ENCODE measurements at regions not wholly inside any gene's neighbourhood (a gene's known extent, or its start where the extent isn't known, plus 50 kb on each side); places are given as distances from the start of the nearest gene placed in this dataset.

DNA sequence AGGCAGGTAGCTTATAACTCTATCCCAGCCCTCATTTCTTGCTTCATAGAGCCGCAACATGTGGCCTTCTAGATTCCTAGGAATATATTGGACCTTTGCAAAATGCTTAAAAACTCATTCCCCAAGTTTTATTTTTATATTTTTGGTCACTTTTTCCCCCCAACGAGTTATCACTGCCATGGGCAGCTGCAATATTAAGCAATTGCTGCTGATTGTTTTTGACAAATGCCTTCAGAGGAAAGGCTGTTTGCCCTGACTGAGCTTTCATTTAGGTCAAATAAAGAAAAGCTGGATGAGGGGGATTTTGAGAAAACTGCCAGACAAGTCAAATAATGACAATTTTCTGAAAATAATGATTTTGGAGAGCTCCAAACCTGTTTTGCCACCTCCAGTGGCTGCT is 976.9 kb upstream of the MBL2 start:
- DNase-seq (ENCODE audit: extremely low spot score, insufficient read length, low read depth), result no peak
- FAIRE-seq, result no peak

DNA sequence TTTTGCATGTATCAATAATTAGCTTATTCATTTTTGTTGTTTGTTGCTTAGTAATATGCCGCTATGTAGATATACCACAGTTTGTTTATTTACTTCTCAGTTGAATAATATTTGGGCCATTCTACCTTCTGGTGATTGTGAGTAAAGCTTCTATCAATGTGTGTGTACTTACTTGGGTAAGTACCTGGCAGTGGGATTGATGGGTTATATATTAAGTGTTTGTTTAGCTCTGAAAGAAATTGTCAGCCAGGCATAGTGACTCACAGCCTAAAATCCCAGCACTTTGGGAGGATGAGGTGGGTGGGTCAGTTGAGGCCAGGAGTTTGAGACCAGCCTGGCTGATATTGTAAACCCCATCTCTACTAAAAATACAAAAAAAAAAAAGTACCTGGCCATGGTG is 975.7 kb upstream of the MBL2 start:
- DNase-seq (ENCODE audit: extremely low spot score, insufficient read length, low read depth) (no peak), FAIRE-seq (no peak)

DNA sequence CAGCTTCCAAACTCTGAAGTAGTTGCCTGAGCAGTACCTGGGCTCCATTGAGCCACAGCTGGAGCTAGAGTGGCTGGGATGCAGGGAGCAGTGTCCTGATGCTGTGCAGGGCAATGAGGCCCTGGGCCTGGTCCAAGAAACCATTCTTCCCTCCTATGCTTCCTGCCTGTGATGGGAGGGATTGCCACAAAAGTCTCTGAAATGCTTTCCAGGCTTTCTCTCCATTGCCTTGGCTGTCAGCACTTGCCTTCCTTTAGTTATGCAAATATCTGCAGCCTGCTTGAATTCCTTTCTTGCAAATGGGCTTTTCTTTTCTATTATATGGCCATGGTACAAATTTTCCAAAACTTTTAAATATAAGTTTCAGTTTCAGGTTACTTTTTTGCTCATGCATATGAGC is 972.2 kb upstream of the MBL2 start:
- DNase-seq (ENCODE audit: extremely low spot score, insufficient read length, low read depth) (no peak), FAIRE-seq (no peak)

DNA sequence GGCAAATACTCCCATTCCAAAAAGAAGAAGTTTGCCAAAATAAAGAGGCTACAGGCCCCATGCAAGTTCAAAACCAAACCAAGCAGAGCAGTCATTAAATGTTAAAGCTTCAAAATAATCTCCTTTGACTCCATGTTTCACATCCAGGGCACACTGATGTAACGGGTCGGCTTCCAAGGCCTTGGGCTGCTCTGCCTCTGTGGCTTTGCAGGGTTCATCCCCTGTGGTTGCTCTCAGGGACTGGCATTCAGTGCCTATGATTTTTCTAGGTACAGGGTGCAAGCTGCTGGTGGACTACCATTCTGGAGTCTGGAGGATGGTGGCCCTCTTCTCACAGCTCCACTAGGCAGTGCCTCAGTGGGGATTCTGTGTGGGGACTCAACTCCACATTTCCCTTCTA is 971.6 kb upstream of the MBL2 start:
- FAIRE-seq, result no peak
- DNase-seq (ENCODE audit: extremely low spot score, insufficient read length, low read depth), result no peak

DNA sequence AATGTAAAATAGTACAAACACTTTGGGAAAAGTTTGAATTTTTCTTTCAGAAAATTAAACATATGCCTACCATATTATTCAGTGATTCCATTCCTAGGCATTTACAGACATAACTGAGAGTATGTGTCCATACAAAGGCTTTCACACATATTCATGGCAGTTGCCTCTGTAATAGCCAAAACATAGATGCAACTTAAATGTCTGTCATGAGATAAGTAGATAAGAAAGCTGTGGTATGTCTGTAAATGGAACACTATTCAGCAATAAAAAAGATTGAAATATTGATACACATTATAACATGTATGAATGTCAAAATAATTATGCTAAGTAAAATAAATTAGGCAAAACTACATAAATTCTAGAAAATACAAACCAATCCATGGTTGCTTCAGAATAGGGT is 964.5 kb upstream of the MBL2 start:
- no peak for FAIRE-seq
- DNase-seq (ENCODE audit: extremely low spot score, insufficient read length, low read depth), result no peak

DNA sequence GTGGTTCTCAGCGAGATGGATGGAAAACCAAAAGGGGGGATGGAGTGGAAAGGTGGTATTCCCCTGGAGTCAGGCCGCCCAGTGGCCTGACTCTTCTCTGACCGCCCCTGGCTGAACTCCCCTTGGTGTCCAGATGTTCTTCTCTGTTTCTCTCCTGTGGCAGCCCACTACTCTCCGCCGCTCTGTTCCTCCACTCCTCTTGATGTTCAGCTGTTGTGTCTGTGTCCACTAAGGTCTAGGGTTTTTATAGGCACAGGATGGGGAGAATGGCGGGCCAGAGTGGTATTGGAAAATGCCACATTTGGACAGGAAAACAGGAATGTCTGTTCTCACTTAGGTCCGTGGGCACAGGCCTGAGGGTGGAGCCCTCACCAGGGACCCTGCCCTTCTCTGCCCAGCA is 954.3 kb upstream of the MBL2 start:
- FAIRE-seq (no peak), DNase-seq (ENCODE audit: extremely low spot score, insufficient read length, low read depth) (no peak)

DNA sequence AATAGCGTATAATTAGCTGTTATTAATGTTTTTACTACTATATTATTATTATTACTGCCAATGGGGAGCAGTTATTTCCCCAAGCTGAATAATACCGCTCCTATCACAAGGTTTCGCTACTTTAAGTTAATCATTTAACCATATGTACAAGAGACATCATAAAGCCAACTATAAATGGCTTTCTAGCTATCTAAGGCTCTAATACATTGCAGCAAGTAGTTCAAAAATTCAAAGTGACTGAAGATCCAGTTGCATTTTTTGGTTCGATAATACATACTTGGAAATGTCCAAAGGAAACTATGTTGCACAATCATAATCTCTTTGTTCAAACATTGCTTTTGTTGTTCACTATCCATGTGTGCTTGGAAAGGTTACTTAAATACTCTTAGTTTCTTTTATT is 952.0 kb upstream of the MBL2 start:
- DNase-seq (ENCODE audit: extremely low spot score, insufficient read length, low read depth) (no peak), FAIRE-seq (no peak)

DNA sequence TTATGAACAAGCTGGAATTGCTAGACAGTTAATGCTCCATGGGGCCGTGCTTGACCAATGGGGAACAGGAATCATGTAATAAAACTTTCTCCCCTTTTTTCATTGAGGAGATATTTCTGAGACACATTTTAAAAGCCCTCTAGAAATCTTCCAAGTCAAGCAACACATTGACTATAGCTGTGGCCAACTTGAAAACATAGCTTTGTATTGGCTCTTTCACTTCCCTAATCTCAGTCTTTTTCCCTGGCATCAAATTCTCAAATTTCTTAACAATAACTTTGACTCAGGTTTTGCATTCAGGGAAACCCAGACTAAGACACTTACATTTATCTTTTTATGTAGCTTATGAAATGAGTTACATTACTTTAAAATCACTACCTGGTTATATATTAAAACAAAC is 947.1 kb upstream of the MBL2 start:
- FAIRE-seq (no peak), DNase-seq (ENCODE audit: extremely low spot score, insufficient read length, low read depth) (no peak)

DNA sequence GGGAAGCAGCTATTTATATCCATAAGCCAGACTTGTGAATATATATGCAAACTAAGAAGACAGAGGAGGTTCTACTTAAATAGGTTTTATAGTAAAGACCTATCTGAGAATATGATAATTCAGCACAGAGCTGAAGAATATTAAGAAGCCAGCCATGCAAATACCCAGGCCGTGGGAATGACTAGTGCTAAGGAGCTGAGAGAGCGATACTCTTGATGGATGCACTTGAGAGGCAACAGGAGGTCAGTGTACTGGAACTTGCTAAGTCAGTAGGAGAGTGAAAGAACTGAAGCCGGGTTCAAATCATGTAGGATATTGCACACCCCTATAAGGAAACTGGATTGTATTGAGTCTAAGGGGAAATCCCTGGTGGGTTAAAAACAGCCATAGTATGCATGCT is 943.6 kb upstream of the MBL2 start:
- FAIRE-seq, result no peak
- no peak for DNase-seq (ENCODE audit: extremely low spot score, insufficient read length, low read depth)

DNA sequence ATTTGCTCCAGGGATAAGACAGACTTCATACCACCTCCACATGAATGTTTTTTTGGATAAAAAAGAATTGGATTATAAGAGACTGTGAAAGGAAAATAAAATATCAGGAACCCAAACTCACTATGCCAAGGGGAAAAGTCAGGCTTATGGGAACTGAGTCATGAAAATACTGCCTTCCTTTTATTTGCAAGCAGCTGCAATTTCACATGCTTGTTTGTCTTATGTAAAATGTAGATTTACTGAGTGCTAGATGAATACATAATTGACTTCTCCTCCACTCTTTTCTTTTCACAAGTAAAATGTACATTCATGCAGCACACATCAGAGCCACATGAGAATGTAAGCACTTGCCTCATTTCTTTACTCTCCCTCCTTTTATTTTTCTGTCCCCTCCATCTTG is 940.8 kb upstream of the MBL2 start:
- no peak for FAIRE-seq

DNA sequence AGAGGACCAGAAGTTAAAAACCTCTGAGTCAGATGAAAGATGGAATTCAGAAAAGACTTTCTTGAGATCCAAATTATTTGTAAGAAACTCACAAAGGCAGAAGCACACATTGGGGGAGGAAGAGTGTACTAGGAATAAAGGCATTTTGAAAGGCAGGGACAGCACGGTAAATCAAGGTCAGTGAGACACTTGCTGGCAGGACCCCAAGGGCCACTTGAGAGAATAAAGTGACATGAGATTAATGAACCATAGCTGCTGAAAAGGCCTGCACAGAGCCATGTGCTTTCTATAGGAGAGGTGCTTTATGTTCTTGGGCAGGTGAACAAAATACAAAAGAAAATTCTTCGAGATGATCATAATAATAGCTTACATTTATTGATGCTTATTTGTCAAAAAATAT is 929.9 kb upstream of the MBL2 start:
- FAIRE-seq (no peak), DNase-seq (ENCODE audit: extremely low spot score, insufficient read length, low read depth) (no peak)

More for the DNA sequence above, 940.8 kb upstream of the MBL2 start:
- DNase-seq (ENCODE audit: extremely low spot score, insufficient read length, low read depth), result no peak

DNA sequence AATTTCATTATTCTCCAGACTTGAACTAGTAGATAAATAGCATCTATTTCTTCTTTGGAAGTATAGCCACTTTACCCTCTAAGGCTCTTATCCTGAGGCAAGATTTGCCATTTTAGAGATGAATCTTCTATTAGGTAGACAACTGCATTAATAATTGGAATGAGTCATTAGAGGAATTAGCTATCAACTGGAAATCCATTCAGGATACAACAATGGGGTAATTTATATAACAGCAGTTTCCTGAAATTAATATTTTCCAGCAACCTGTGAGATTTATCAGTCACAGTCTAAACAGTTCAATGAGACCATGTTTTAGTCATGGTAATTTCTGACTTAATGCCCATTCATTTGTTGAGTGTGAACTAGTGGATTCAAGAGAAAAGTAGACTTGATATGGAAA is 928.6 kb upstream of the MBL2 start:
- DNase-seq (ENCODE audit: extremely low spot score, insufficient read length, low read depth), result no peak
- no peak for FAIRE-seq

DNA sequence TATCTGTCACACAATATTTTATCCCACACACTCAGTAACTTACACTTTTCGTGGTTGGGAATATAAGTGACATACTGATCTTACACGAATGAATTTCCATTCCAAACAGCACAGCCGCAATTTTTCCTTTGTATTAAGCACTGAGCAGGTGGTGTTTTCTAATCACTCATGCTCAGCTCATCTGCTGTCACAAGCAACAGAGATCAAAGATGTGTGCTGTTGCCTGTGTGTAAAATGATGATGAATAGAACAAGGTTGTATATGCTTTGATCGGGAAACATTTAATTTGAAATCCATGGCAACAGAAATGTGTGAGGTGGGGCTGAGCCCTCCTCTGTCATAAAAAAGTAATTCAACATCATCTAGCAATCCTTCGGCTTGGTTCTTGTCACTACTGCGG is 927.7 kb upstream of the MBL2 start:
- FAIRE-seq (no peak), DNase-seq (ENCODE audit: extremely low spot score, insufficient read length, low read depth) (no peak)

DNA sequence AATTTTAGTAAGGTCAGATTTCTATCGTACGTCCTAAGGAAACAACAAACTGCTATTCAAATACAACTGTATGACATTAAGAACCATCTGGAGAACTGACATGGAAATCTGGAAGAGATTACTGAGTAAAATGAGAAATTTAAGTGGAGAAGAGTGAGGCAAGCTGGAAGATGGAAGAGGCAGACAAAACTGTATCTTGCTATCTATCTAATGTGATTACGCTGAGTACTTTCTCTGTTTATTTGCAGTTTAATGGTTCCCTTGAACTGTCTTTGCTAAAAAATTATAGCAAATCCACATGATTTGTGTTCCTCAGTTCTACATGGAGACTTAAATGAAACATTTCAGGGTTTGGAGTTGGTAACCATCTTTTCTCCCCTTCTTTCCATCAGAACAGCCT is 927.1 kb upstream of the MBL2 start:
- FAIRE-seq (no peak), DNase-seq (ENCODE audit: extremely low spot score, insufficient read length, low read depth) (no peak)

DNA sequence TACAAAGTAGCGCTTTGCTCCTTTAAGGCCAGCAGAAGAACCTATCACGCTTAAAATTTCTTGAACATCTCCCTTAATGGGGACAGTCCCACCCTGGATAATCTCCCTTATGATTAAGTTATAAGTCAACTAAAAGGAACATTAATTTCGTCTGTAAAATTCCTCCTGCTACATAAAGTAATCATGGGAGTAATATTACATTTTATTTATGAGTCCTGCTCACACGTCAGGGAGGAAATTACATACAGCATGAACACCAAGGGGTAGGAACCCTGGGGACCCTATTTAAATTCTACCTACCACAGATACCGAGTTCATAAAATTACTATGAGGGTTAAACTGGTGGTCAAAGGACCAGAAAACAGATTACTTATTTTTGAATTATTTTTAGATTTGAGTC is 926.6 kb upstream of the MBL2 start:
- no peak for DNase-seq (ENCODE audit: extremely low spot score, insufficient read length, low read depth)
- no peak for FAIRE-seq

DNA sequence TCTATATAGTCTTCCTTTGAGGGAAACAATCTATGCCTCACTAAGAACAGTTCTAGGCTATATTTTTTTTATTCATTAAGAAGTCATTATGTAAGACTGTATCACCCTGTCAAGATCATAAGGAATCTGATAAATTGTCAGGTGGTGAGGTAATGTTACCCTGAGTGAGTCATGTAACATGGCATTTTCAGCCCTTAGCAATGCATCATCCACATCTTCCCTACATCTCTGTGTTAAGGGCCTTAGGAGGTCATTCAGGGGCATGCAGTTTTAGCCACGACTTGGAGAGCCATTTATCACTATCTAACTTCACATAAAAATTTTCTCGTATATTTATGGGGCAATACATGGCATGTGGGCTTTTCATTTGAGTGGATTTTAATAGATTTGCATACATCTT is 924.5 kb upstream of the MBL2 start:
- DNase-seq (ENCODE audit: extremely low spot score, insufficient read length, low read depth) (no peak), FAIRE-seq (no peak)

DNA sequence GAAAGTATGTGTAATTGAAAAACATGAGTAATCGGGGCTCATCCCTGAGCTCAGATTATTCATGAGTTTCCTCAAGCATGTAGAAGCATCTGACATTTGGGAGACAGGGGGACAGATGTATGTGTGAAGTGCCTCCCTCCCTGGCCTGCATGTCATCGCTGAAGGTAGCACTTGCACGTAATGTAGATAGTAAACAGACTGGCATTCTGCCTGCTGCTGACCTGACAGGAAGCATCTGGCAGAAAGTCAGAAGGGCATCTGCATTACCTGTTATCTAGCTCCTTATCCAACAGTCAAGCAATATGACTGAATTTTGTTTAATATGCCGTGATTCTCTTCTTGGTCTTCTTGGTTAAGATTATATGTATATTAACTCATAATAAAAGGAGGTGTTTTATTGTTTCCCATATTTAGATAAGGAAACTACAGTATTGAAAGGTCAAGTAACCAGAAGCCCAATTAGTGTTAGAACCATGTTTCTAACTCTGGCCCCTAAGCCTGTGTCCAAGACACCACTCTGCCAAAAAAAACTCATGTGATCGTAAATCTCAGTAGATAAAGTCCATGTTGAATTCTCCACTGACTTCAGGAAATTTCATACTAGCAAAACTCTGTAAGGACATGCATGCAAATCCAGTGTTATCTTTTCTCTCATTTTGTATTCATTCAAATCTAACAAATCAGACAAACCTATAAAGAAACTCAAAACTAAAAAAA is 918.1 kb upstream of the MBL2 start:
- no peak for DNase-seq (ENCODE audit: extremely low spot score, insufficient read length, low read depth)
- FAIRE-seq, result no peak

DNA sequence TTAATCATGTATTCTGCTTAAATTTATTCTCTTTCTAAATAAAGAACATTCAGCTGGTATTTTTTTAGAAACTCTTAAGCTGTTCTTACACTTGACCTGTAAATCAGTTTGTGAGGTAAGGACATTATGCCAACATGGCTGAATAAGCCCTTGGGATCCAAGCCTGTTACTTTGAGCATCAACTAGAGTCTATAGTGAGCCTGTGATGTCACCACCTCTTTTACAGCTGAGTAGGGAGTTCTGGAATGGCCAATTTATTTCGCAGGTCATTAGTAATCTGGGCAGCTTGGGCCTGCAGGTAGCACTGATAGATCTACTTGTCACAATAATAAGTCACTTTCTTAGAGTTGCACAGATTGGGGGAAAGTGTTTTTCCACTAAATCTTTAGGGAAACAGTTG is 915.2 kb upstream of the MBL2 start:
- no peak for FAIRE-seq
- no peak for DNase-seq (ENCODE audit: extremely low spot score, insufficient read length, low read depth)

DNA sequence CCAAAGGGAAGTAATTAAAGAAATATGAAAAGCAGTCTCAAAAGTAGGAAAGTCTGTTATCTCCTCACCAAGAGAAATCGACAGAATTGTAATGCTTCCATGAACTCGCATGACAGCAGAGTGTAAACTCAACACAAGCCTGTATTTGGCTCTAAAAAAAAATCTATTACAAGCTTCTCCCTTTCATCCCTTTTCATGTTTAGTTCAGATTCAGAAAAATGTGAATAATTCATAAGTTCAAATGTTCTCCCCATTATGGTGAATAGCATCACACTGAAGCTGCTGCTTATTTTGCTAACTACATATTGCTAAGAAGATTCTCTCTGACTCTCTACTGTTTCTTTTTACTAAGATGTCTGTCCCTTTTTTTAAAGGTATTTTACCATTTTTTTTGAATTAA is 910.3 kb upstream of the MBL2 start:
- DNase-seq (ENCODE audit: extremely low spot score, insufficient read length, low read depth) (no peak), FAIRE-seq (no peak)

DNA sequence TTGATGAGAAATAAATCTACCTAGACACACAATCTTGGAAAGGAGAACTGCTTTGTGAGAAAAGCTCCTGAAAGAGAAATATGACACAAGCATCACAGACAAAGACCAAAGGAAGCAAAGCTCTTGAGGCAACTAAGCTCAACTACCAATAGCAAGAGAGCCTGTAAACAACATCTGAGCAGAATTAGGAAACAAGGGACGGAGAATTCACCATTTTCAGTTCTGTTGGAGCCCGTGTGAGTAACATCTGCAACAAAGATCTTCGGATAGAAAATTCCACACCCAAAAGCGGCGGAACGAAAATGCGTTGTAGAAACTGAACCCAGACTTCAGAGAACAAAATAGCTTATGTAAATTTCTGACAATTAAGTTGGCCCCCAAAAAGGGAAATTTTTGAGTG is 909.9 kb upstream of the MBL2 start:
- DNase-seq (ENCODE audit: extremely low spot score, insufficient read length, low read depth) (no peak), FAIRE-seq (no peak)

DNA sequence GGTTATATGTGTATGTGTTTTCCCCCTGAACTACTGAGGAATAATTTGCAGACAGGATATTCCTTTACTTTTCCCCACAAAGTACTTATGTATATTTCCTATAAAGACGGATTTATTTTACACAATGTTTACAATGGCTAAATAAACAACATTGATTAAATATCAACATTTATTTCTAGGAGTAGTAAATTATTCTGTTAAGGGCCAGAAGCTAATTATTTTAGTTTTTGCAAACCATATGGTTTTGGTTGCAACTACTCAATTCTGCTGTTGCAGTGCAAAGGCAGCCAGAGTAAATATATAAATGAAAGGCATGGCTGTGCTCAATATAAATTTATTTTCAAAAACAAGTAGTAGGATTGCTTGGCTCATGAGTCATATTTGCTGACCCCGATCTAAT is 907.1 kb upstream of the MBL2 start:
- FAIRE-seq (no peak), DNase-seq (ENCODE audit: extremely low spot score, insufficient read length, low read depth) (no peak)

DNA sequence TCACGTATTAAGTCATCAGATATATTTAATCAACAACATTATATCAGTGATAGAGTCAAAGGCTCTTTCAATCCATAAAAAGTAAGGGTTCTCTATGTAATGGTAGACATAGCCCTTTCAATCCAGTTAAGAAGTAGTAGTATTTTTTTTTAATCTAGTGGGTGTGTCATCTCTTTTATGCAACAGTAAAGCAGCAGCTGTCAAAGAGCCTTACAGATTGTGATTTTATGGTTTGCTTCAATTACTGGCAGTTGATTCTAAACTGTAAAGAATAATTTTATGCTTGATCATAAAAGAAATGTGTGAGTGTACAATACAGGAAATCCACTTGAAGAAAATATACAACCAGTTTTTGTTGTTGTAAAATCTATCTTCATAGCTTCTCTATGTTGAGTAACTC is 902.6 kb upstream of the MBL2 start:
- FAIRE-seq, result no peak
- no peak for DNase-seq (ENCODE audit: extremely low spot score, insufficient read length, low read depth)

DNA sequence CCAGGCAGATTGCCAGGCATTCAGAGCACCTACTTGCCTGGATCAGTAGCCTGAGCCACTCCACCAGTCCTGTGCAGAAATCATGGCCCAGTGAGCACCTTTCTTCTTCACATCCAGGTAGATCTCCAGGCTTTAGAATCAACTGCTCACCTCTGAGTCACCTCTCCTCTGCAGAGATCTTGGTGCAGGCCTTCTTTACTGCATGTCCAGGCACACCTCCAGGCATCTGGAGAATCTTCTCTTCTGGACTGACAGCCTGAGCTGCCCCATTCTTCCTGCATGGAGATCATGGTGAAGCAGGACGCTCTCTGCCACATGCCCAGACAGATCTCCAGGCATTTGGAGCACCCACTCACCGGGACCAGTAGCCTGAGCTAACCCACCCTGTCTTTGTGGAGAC is 894.5 kb upstream of the MBL2 start:
- DNase-seq (ENCODE audit: extremely low spot score, insufficient read length, low read depth), result no peak

More for the DNA sequence above, 894.5 kb upstream of the MBL2 start:
- FAIRE-seq, result no peak

Measured in GM18507 (cell line).